HepG2 (cell line): ENCODE measurements at regions not wholly inside any gene's neighbourhood (a gene's known extent, or its start where the extent isn't known, plus 50 kb on each side); places are given as distances from the start of the nearest gene placed in this dataset.

Experiments used
- ATAC-seq: fragments of 200-7000 bp; cut with Tn5 transposase; 3 replicates; pipeline ENCODE4 v1.9.1; 2020; ENCODE audit warnings: mild to moderate bottlenecking, moderate library complexity
- BruUV-seq: library from RNA; stranded (reverse); fragments of 400-500 nt; replicated peaks from 2 replicates; lab custom pipeline; 2021; lab: Mats Ljungman, UMichigan
- CTCF ChIA-PET: fragments of 300-600 bp; formaldehyde crosslinking; extraction: SDS; loops from one replicate; lab custom pipeline; 2021; ENCODE audit warnings: low total read pairs, inconsistent platforms, low intra/inter-chr PET ratio; lab: Yijun Ruan, JAX
- POLR2A ChIA-PET: fragments of 350-600 bp; sonication (Branson Sonifier 250); formaldehyde crosslinking; loops from one replicate; lab custom pipeline; 2020; ENCODE audit warnings: antibody characterized with exemption, inconsistent platforms; lab: Yijun Ruan, JAX
- DNase-seq: peaks from one replicate; pipeline ENCODE4 v3.0.0-alpha.2; 2015; ENCODE audit warnings: low spot score
- FAIRE-seq: peaks from 3 replicates; lab custom pipeline; 2011; peaks lifted over from hg19 to GRCh38; lab: Jason Lieb, UNC
- H2AFZ ChIP-seq: one replicate; pipeline ENCODE4 v1.6.1; 2011; ENCODE audit warnings: low read length, inconsistent platforms
- H3K27ac ChIP-seq: fragments of 300-600 bp; 3 replicates; pipeline ENCODE4 v1.8.0; 2011; ENCODE audit warnings: mixed run types, mild to moderate bottlenecking, mixed read lengths, low read length, inconsistent platforms; ENCODE audit not compliant: insufficient read depth; ENCODE audit errors: extremely low read length
- H3K27me3 ChIP-seq, 2 experiments: fragments of 200-600 bp in 1 of 2; 2 replicates in 1 of 2; 3 replicates in 1 of 2; pipeline versions ENCODE4 v1.6.0 to v1.8.0; 2011; ENCODE audit warnings: low read length in 2 of 2, mild to moderate bottlenecking in 2 of 2, moderate library complexity in 2 of 2, inconsistent platforms in 1 of 2; ENCODE audit not compliant: insufficient read depth in 2 of 2, control insufficient read depth in 1 of 2
- H3K36me3 ChIP-seq, 2 experiments: fragments of 200-600 bp in 1 of 2; replicated peaks in 1 of 2; 2 replicates in 1 of 2; 3 replicates in 1 of 2; pipeline versions ENCODE4 v1.5.1 to v1.8.0; 2011; ENCODE audit warnings: low read length in 2 of 2, inconsistent platforms in 1 of 2; ENCODE audit not compliant: insufficient read depth in 2 of 2, control insufficient read depth in 1 of 2
- H3K4me1 ChIP-seq: 2 replicates; pipeline ENCODE4 v1.5.1; 2012; ENCODE audit warnings: low read length, inconsistent platforms; ENCODE audit not compliant: insufficient read depth
- H3K4me2 ChIP-seq: 2 replicates; pipeline ENCODE4 v1.6.0; 2011; ENCODE audit warnings: low read depth, low read length, inconsistent platforms
- H3K4me3 ChIP-seq, 3 experiments: fragments of 200-600 bp in 1 of 3; sonication (generic), shearing (Covaris generic) in 1 of 3; replicated peaks in 1 of 3; 2 replicates each; pipeline ENCODE4 v1.5.1; 2011 to 2016; ENCODE audit warnings: low read length in 3 of 3, inconsistent platforms in 2 of 3, low read depth in 2 of 3, mild to moderate bottlenecking in 2 of 3, control low read depth in 1 of 3, mixed read lengths in 1 of 3; ENCODE audit not compliant: insufficient read depth in 1 of 3
- H3K79me2 ChIP-seq: one replicate; pipeline ENCODE4 v1.6.1; 2011; ENCODE audit warnings: low read length, inconsistent platforms; ENCODE audit not compliant: insufficient read depth
- H3K9ac ChIP-seq: 2 replicates; pipeline ENCODE4 v1.6.0; 2011; ENCODE audit warnings: mild to moderate bottlenecking, low read depth, low read length, inconsistent platforms; ENCODE audit not compliant: insufficient read depth
- H3K9me3 ChIP-seq: 2 replicates; pipeline ENCODE4 v1.5.1; 2012; ENCODE audit warnings: mild to moderate bottlenecking, low read length
- H4K20me1 ChIP-seq: 2 replicates; pipeline ENCODE4 v1.6.0; 2011; ENCODE audit warnings: inconsistent platforms, mild to moderate bottlenecking, low read length, moderate library complexity; ENCODE audit not compliant: insufficient read depth
- BCL3 ChIP-seq: sonication (generic); formaldehyde crosslinking; IDR thresholded peaks from 2 replicates; pipeline ENCODE4 v1.5.1; 2020; ENCODE audit warnings: mild to moderate bottlenecking, missing genetic modification reagents, moderate library complexity
- HDAC1 ChIP-seq: sonication (generic); formaldehyde crosslinking; IDR thresholded peaks from 2 replicates; pipeline ENCODE4 v1.5.1; 2020; ENCODE audit warnings: mild to moderate bottlenecking, missing genetic modification reagents
- HOXA5 ChIP-seq: sonication (generic); formaldehyde crosslinking; IDR thresholded peaks from 2 replicates; pipeline ENCODE4 v1.4.0; 2020; ENCODE audit warnings: missing genetic modification reagents
- ZBTB1 ChIP-seq: sonication (generic); formaldehyde crosslinking; IDR thresholded peaks from 2 replicates; pipeline ENCODE4 v1.4.0; 2020; ENCODE audit warnings: missing genetic modification reagents, borderline replicate concordance
- ZBTB3 ChIP-seq: sonication (generic); formaldehyde crosslinking; IDR thresholded peaks from 2 replicates; pipeline ENCODE4 v1.4.0; 2020; ENCODE audit warnings: low read depth, mild to moderate bottlenecking, moderate library complexity, missing genetic modification reagents, borderline replicate concordance
- ZEB1 ChIP-seq: IDR thresholded peaks from 2 replicates; pipeline ENCODE4 v1.6.1; 2012; ENCODE audit warnings: mild to moderate bottlenecking, low read depth, inconsistent platforms; ENCODE audit not compliant: insufficient replicate concordance
- ZMYM3 ChIP-seq: sonication (generic); formaldehyde crosslinking; IDR thresholded peaks from 2 replicates; pipeline ENCODE4 v1.5.1; 2020; ENCODE audit warnings: mild to moderate bottlenecking, missing genetic modification reagents
- ZNF292 ChIP-seq: sonication (generic); formaldehyde crosslinking; IDR thresholded peaks from 2 replicates; pipeline ENCODE4 v1.8.1; 2022; ENCODE audit warnings: mild to moderate bottlenecking, low read depth, missing genetic modification reagents, borderline replicate concordance
- ZSCAN25 ChIP-seq: sonication (generic); formaldehyde crosslinking; IDR thresholded peaks from 2 replicates; pipeline ENCODE4 v1.8.0; 2022; ENCODE audit warnings: mild to moderate bottlenecking, missing genetic modification reagents
- WGBS: methylation state at CpG from one replicate; pipeline ENCODE4 v1.1.6; 2017; ENCODE audit warnings: low lambda C conversion rate; 5-methylcytosine and 5-hydroxymethylcytosine counted together
- in situ Hi-C: cut with HindIII; loops from 2 replicates; pipeline ENCODE4 v1.10.0; 2017; ENCODE audit warnings: low pct_unique_long_range_greater_than_20kb; ENCODE audit not compliant: extremely low pct_ligation_motif_present
- intact Hi-C: fragments of 100-400 bp; cut with micrococcal nuclease; formaldehyde crosslinking; loops from one replicate; pipeline ENCODE4 v1.10.0; 2022; ENCODE audit not compliant: unreplicated experiment

- TF ChIP-seq BCL3 (CRISPR knock-in tag) (no peak), ZBTB3 (no peak), HOXA5 (CRISPR knock-in tag) (no peak), ZBTB1 (CRISPR knock-in tag) (no peak), ZEB1 (no peak), HDAC1 (CRISPR knock-in tag) (no peak)
- TF ChIP-seq, all 625 proteins: peak for 0
Observed at GRCh38 chr6:71476872-71477271, 188.3 kb downstream of the OGFRL1 start (continued).

DNA sequence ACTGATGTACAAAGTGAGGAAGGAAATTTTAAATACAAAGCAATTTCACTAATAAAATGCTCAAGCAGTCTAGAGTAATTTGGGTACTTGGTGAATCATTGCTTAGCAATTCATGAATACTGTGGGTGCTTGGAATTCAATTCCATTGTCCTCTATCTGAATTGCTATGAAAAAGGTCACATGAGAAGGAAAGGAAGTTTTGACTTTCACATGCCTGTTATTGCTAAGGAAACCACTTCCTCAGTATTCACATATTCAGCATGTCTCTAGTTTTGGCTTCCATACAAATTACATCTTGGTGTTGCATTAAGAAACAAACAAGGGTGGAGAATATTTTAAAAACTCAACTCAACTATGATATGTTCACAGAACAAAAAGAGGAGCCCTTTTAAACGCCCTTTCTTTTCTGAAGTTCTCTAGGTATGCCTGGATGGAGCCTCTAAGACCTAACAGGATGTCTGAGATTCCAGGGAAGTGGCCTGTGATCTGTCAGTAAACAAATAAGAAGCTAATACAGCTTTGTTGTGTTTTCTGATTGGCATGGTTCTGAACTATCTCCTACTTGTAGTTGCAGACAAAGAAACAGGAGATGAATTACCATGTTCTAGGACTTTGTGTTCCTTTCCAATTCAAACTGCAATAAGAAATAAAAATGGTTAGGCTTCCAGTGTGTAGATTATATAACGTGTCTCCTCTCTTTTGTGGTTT lies 190.4 kb downstream of the OGFRL1 start:
- no peaks in the 10 kb centered on the region for H4K20me1 ChIP-seq
- no peak for TF ChIP-seq ZMYM3 (CRISPR knock-in tag)
- TF ChIP-seq ZNF292 (CRISPR knock-in tag), result no peak
- no peak for TF ChIP-seq ZSCAN25 (CRISPR knock-in tag)
- in situ Hi-C loops (no loop called here), intact Hi-C loops (no loop called here)
- no TSS peak for BruUV-seq
- CTCF ChIA-PET, result no interaction called here
- H2AFZ ChIP-seq, result no peak overlapping the region
- no peak overlapping the region for H3K27ac ChIP-seq
- no peaks in the 10 kb centered on the region for H3K27me3 ChIP-seq
- H3K4me3 ChIP-seq, result no peak overlapping the region
- ATAC-seq (no peak), FAIRE-seq (no peak), DNase-seq (no peak)
- no peaks in the 10 kb centered on the region for H3K9me3 ChIP-seq
- no peak overlapping the region for H3K4me2 ChIP-seq
- H3K36me3 ChIP-seq, result no peaks in the 10 kb centered on the region
- no peak overlapping the region for H3K9ac ChIP-seq
- 2% methylated on average over 2 of the region's 2 CpGs for WGBS
- H3K79me2 ChIP-seq, result no peaks in the 10 kb centered on the region
- POLR2A ChIA-PET, result no interaction called here
- H3K4me1 ChIP-seq, result no peaks in the 10 kb centered on the region
